GM12878 (cell line): ENCODE measurements at regions not wholly inside any gene's neighbourhood (a gene's known extent, or its start where the extent isn't known, plus 50 kb on each side); places are given as distances from the start of the nearest gene placed in this dataset.

Source experiments
- ATAC-seq: fragments of 200-7000 bp; cut with Tn5 transposase; 3 replicates; pipeline ENCODE4 v1.9.1; 2020; ENCODE audit warnings: mild to moderate bottlenecking, moderate library complexity
- BruUV-seq: library from RNA; stranded (reverse); fragments of 400-500 nt; replicated peaks from 2 replicates; lab custom pipeline; 2021; lab: Mats Ljungman, UMichigan
- CTCF ChIA-PET: fragments of 300-600 bp; sonication (Branson Sonifier 250); formaldehyde crosslinking; extraction: SDS; loops from one replicate; lab custom pipeline; 2021; ENCODE audit warnings: inconsistent platforms; lab: Yijun Ruan, JAX
- POLR2A ChIA-PET: fragments of 350-600 bp; formaldehyde crosslinking; extraction: SDS; loops from one replicate; lab custom pipeline; 2021; ENCODE audit warnings: inconsistent platforms; lab: Charles Lee
- RAD21 ChIA-PET: fragments of 300-600 bp; sonication (Branson Sonifier 250); formaldehyde crosslinking; loops from one replicate; lab custom pipeline; 2023; ENCODE audit warnings: antibody characterized with exemption; ENCODE audit not compliant: unreplicated experiment; lab: Charles Lee
- SMC1A ChIA-PET: fragments of 300-600 bp; sonication (Branson Sonifier 250); formaldehyde crosslinking; loops from one replicate; lab custom pipeline; 2023; ENCODE audit not compliant: unreplicated experiment, uncharacterized antibody; lab: Charles Lee
- DNase-seq: peaks from one replicate; pipeline ENCODE4 v3.0.0-alpha.2; 2011; ENCODE audit warnings: low read depth, low spot score
- FAIRE-seq: peaks from 3 replicates; lab custom pipeline; 2011; peaks lifted over from hg19 to GRCh38; lab: Jason Lieb, UNC
- H2AFZ ChIP-seq: 2 replicates; pipeline ENCODE4 v1.6.0; 2011; ENCODE audit warnings: low read depth, low read length, control low read depth; ENCODE audit not compliant: control insufficient read depth
- H3K27ac ChIP-seq: 2 replicates; pipeline ENCODE4 v1.5.1; 2011; ENCODE audit warnings: control low read depth; ENCODE audit not compliant: control insufficient read depth, insufficient read depth
- H3K27me3 ChIP-seq, 2 experiments: replicated peaks in 1 of 2; 2 replicates each; pipeline versions ENCODE4 v1.6.0 to v1.6.1; 2011; ENCODE audit warnings: low read length in 1 of 2; ENCODE audit not compliant: control insufficient read depth in 2 of 2, insufficient read depth in 2 of 2
- H3K36me3 ChIP-seq, 2 experiments: 2 replicates each; pipeline ENCODE4 v1.5.1; 2011; ENCODE audit warnings: low read length in 1 of 2; ENCODE audit not compliant: control insufficient read depth in 2 of 2, insufficient read depth in 2 of 2
- H3K4me1 ChIP-seq: 2 replicates; pipeline ENCODE4 v1.6.1; 2011; ENCODE audit warnings: mild to moderate bottlenecking, low read length, moderate library complexity, mixed read lengths; ENCODE audit not compliant: control insufficient read depth, insufficient read depth
- H3K4me2 ChIP-seq: 2 replicates; pipeline ENCODE4 v1.6.0; 2011; ENCODE audit warnings: control low read depth; ENCODE audit not compliant: control insufficient read depth, insufficient read depth
- H3K4me3 ChIP-seq: fragments of 200-600 bp; sonication (generic); 2 replicates; pipeline ENCODE4 v1.5.1; 2016
- H3K79me2 ChIP-seq: 2 replicates; pipeline ENCODE4 v1.6.0; 2011; ENCODE audit warnings: low read length; ENCODE audit not compliant: control insufficient read depth, insufficient read depth
- H3K9ac ChIP-seq: 2 replicates; pipeline ENCODE4 v1.8.0; 2011; ENCODE audit warnings: low read length, control low read depth, mixed read lengths; ENCODE audit not compliant: control insufficient read depth, insufficient read depth
- H3K9me3 ChIP-seq: replicated peaks from 3 replicates; pipeline ENCODE4 v1.5.1; 2011; ENCODE audit warnings: mild to moderate bottlenecking, low read length; ENCODE audit not compliant: control insufficient read depth, insufficient read depth
- H4K20me1 ChIP-seq: 2 replicates; pipeline ENCODE4 v1.6.0; 2011; ENCODE audit not compliant: control insufficient read depth, insufficient read depth
- BHLHE40 ChIP-seq, 2 experiments: fragments of 450-650 bp in 1 of 2; IDR thresholded peaks; 2 replicates each; pipeline ENCODE4 v1.6.1; 2011 to 2017; ENCODE audit warnings: low read depth in 2 of 2, borderline replicate concordance in 1 of 2, improper control_type of control experiment in 1 of 2, low read length in 1 of 2, mild to moderate bottlenecking in 1 of 2
- CBFB ChIP-seq: IDR thresholded peaks from 2 replicates; pipeline ENCODE4 v1.6.1; 2016; ENCODE audit warnings: antibody characterized with exemption, low read depth
- CBX3 ChIP-seq: fragments of 200-600 bp; sonication (generic); IDR thresholded peaks from 2 replicates; pipeline ENCODE4 v1.6.1; 2016; ENCODE audit warnings: low read depth, borderline replicate concordance
- E4F1 ChIP-seq: fragments of 450-650 bp; IDR thresholded peaks from 2 replicates; pipeline ENCODE4 v1.6.1; 2018; ENCODE audit warnings: borderline replicate concordance, mild to moderate bottlenecking; ENCODE audit not compliant: partially characterized antibody
- HDAC2 ChIP-seq: fragments of 200-600 bp; sonication (generic); IDR thresholded peaks from 2 replicates; pipeline ENCODE4 v1.6.1; 2017
- IKZF1 ChIP-seq: fragments of 450-650 bp; conservative IDR thresholded peaks from 2 replicates; pipeline ENCODE4 v1.6.1; 2017; ENCODE audit warnings: antibody characterized with exemption, mild to moderate bottlenecking
- NRF1 ChIP-seq: conservative IDR thresholded peaks from 2 replicates; pipeline ENCODE4 v1.6.1; 2011; ENCODE audit warnings: mild to moderate bottlenecking, low read depth, low read length, improper control_type of control experiment
- PAX8 ChIP-seq: fragments of 450-650 bp; IDR thresholded peaks from 2 replicates; pipeline ENCODE4 v1.6.1; 2017; ENCODE audit warnings: mild to moderate bottlenecking, moderate library complexity
- POLR2AphosphoS2 ChIP-seq: IDR thresholded peaks from 2 replicates; pipeline ENCODE4 v1.6.1; 2011; ENCODE audit warnings: low read depth, mild to moderate bottlenecking, low read length, improper control_type of control experiment, moderate library complexity
- SIX5 ChIP-seq: IDR thresholded peaks from 2 replicates; pipeline ENCODE4 v1.6.1; 2011; ENCODE audit warnings: mild to moderate bottlenecking, low read depth, low read length, moderate library complexity; ENCODE audit not compliant: severe bottlenecking
- SMC3 ChIP-seq: IDR thresholded peaks from 2 replicates; pipeline ENCODE4 v1.6.1; 2011; ENCODE audit warnings: low read length, improper control_type of control experiment, borderline replicate concordance
- SP1 ChIP-seq: IDR thresholded peaks from one replicate; pipeline ENCODE4 v1.6.1; 2011; ENCODE audit warnings: low read depth, low read length
- TBL1XR1 ChIP-seq: IDR thresholded peaks from 2 replicates; pipeline ENCODE4 v1.6.1; 2012; ENCODE audit warnings: low read depth, low read length, improper control_type of control experiment
- WGBS: methylation state at CpG from one replicate; pipeline ENCODE4 v1.1.6; 2016; ENCODE audit warnings: low lambda C conversion rate; ENCODE audit not compliant: insufficient replicate concordance, insufficient coverage; ENCODE audit errors: missing lambda C conversion rate; 5-methylcytosine and 5-hydroxymethylcytosine counted together
- in situ Hi-C: fragments of 300-500 bp; cut with MboI; formaldehyde crosslinking; loops from 9 replicates; pipeline ENCODE4 v1.14.3; 2018; ENCODE audit warnings: mixed read lengths
- intact Hi-C: fragments of 100-400 bp; cut with micrococcal nuclease; formaldehyde crosslinking; loops from one replicate; pipeline ENCODE4 v1.14.2; 2022; ENCODE audit not compliant: unreplicated experiment

- RAD21 ChIA-PET = no interaction called here
- no peaks in the 10 kb centered on the region for H3K79me2 ChIP-seq
- SMC1A ChIA-PET = no interaction called here
- no TSS peak for BruUV-seq
- POLR2A ChIA-PET = no interaction called here
- CTCF ChIA-PET = no interaction called here
- TF ChIP-seq SP1 = no peak
- TF ChIP-seq POLR2AphosphoS2 = no peak
- no peak for TF ChIP-seq TBL1XR1
- no peak for TF ChIP-seq NRF1
- no peak for TF ChIP-seq BHLHE40 (IDR thresholded peaks at IDR 0.05; ENCODE audit: borderline replicate concordance in 1 of 2, low read depth in 2 of 2, low read length in 1 of 2)
- no peak for TF ChIP-seq IKZF1
- no peak for TF ChIP-seq PAX8
- no peak for TF ChIP-seq CBFB
- TF ChIP-seq SMC3 = no peak
- no peak for TF ChIP-seq SIX5
- TF ChIP-seq HDAC2 = no peak
- TF ChIP-seq CBX3 = no peak
- no peak for TF ChIP-seq E4F1
- in situ Hi-C loops = no loop called here
- no peak overlapping the region for H3K27ac ChIP-seq
- ATAC-seq = no peak
- no peak overlapping the region for H2AFZ ChIP-seq
- intact Hi-C loops = no loop called here
- DNase-seq = no peak
- H3K9ac ChIP-seq = no peak overlapping the region
- H3K27me3 ChIP-seq = no peaks in the 10 kb centered on the region
- H3K9me3 ChIP-seq = no peaks in the 10 kb centered on the region
- H3K4me3 ChIP-seq = no peak overlapping the region
- no peaks in the 10 kb centered on the region for H4K20me1 ChIP-seq
- no peak for FAIRE-seq
- H3K36me3 ChIP-seq = no peaks in the 10 kb centered on the region
- 17% methylated on average over 8 of the region's 8 CpGs for WGBS
- H3K4me1 ChIP-seq = no peaks in the 10 kb centered on the region
- H3K4me2 ChIP-seq = no peak overlapping the region
Measured at GRCh38 chr9:88056876-88057275, 81.4 kb downstream of the SPATA31C2 start.
